HUES6 (cell line): ENCODE measurements at regions not wholly inside any gene's neighbourhood (a gene's known extent, or its start where the extent isn't known, plus 50 kb on each side); places are given as distances from the start of the nearest gene placed in this dataset.
"Not testable (repeated sequence)": the region's sequence is repeated elsewhere in the genome, so short reads cannot be mapped to it uniquely, and the experiment has no call there.

Experiments used
- H3K27ac ChIP-seq: 2 replicates; pipeline ENCODE4 v1.7.0; 2013; ENCODE audit warnings: low read depth, mild to moderate bottlenecking, low read length, inconsistent platforms
- H3K27me3 ChIP-seq: 2 replicates; pipeline ENCODE4 v1.6.1; 2013; ENCODE audit warnings: low read length; ENCODE audit not compliant: control insufficient read depth, insufficient read depth
- H3K36me3 ChIP-seq: 2 replicates; pipeline ENCODE4 v1.6.1; 2013; ENCODE audit warnings: low read length; ENCODE audit not compliant: control insufficient read depth, insufficient read depth
- H3K4me1 ChIP-seq: 2 replicates; pipeline ENCODE4 v1.6.1; 2013; ENCODE audit warnings: low read length; ENCODE audit not compliant: control insufficient read depth, insufficient read depth
- H3K4me3 ChIP-seq: 2 replicates; pipeline ENCODE4 v1.5.1; 2013; ENCODE audit warnings: low read depth, low read length
- H3K9ac ChIP-seq: one replicate; pipeline ENCODE4 v1.6.1; 2013; ENCODE audit warnings: mild to moderate bottlenecking, low read length
- H3K9me3 ChIP-seq: 2 replicates; pipeline ENCODE4 v1.6.1; 2013; ENCODE audit warnings: low read depth, low read length; ENCODE audit not compliant: control insufficient read depth, insufficient read depth

DNA sequence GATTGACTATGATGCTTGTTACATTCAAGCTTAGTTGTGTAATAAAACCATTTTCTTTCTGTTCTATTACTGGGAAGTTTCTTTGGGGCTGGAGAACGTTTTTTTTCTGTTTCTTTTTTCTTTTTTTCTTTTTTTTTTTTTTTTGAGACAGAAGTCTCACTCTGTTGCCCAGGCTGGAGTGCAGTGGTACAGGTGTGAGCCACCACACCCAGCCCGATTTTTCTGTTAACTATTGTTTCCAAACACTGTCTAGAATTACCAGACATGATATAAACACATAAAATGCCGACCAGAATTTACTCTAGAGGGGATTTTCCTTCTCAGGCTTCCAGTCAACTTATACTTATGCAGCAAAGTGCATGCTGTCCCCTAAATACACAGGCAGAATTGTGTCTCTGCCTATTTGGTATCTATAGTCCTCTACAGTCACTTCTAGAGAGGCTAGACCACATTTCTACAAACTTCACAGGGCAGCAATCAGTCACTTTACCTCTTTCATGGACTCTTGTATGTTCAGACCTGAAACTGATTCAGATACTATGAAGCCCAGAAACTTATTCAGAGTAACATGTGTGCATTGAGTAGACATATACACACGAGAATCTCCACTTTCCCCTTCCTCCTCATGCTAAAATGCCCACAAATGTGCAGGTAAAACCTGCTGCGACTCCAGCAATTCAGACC lies 121.2 kb downstream of the ZNF737 start:
- Histone ChIP-seq H3K4me3 (no peak overlapping the region), H3K27ac (no peak overlapping the region), H3K9me3 (peaks cover 12% of the 10 kb centered on the region; the same call in 1 of the 2 replicates), H3K9ac (no peak overlapping the region), H3K36me3 (no peaks in the 10 kb centered on the region), H3K4me1 (no peaks in the 10 kb centered on the region), H3K27me3 (no peaks in the 10 kb centered on the region)

DNA sequence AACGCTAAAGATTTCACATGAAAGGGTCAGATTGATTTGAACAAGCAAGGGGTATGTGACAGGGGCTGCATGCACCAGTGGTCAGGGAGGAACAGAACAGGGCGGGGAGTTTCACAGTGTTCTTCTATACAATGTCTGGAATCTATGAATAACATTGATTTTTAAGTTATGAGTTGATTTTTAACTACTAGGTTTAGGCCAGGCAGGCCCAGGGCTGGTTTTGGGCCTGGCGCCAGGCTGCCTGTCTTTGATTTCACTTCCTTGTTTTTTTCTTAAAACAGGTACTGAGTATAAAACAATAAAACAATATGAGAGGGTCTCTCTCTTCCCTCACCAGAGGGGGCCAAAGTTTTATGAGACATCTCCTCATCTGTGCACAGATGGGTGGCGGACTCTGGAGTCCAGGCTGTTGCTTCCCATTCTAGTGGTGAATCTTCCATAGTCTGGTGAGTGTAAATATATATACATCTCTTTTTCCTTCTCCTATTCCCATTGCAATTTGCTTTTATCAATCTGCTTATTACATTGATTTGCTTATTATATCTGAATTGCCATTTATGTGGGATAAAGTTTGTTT lies 133.2 kb downstream of the ZNF737 start:
- H3K4me3 ChIP-seq, H3K36me3 ChIP-seq, H3K4me1 ChIP-seq, H3K27me3 ChIP-seq, H3K9ac ChIP-seq, H3K27ac ChIP-seq, H3K9me3 ChIP-seq: not testable (repeated sequence)

- no peak overlapping the region for H3K9ac ChIP-seq
- H3K27ac ChIP-seq = no peak overlapping the region
- peaks cover 7% of the 10 kb centered on the region; the same call in 1 of the 2 replicates for H3K9me3 ChIP-seq
- no peak overlapping the region for H3K4me3 ChIP-seq
- no peaks in the 10 kb centered on the region for H3K36me3 ChIP-seq
- no peaks in the 10 kb centered on the region for H3K4me1 ChIP-seq
- no peaks in the 10 kb centered on the region for H3K27me3 ChIP-seq
Observed at GRCh38 chr19:20431826-20432225, 133.8 kb downstream of the ZNF737 start.

DNA sequence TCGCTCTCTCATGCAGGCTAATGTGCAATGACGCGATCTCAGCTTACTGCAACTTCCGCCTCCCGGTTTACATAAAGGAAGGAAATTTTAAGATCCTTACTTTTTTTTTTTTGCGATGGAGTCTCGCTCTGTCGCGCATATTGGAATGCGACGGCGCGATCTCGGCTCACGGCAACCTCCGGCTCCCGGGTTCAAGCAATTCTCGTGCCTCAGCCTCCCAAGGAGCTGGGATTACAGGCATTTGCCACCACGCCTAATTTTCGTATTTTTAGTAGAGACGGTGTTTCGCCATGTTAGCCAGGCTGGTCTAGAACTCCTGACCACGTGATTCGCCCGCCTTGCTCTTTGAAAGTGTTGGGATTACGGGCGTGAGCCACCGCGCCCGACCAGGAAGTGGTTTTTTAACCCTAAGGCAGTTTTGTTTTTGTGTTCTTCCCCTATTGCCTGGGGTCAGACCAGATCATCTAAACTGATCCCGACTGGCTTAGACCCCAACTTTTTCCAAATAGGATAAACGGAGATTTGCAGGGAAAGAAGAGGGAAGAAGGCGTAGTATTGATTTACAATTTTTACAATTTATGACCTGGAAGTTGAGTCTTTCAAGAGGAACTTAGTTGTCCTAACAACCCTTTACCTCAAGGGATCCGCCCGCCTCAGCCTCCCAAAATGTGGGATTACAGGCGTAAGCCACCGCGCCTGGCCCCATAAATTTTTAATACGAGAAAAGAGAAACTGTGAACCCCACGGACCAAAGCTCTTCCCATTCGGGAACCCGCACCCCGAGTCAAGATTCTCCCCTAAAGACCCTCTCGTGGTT lies 142.0 kb downstream of the ZNF737 start:
- H3K36me3 ChIP-seq = peaks cover 15% of the 10 kb centered on the region; the same call in 1 of the 2 replicates
- peak overlapping the region; percentile 26 for H3K9ac ChIP-seq
- peaks cover 16% of the 10 kb centered on the region; the same call in 1 of the 2 replicates for H3K9me3 ChIP-seq
- no peaks in the 10 kb centered on the region for H3K4me1 ChIP-seq
- peak overlapping the region; percentile 86; the same call in 1 of the 2 replicates for H3K27ac ChIP-seq
- no peaks in the 10 kb centered on the region for H3K27me3 ChIP-seq
- H3K4me3 ChIP-seq = peak overlapping the region; percentile 97

- Histone ChIP-seq H3K27me3 (no peaks in the 10 kb centered on the region), H3K9ac (no peak overlapping the region), H3K9me3 (peaks cover 16% of the 10 kb centered on the region; the same call in 1 of the 2 replicates), H3K27ac (peak overlapping the region; percentile 86; the same call in 1 of the 2 replicates), H3K36me3 (peaks cover 16% of the 10 kb centered on the region; the same call in 1 of the 2 replicates), H3K4me3 (peak overlapping the region; percentile 97; the same call in 1 of the 2 replicates), H3K4me1 (no peaks in the 10 kb centered on the region)
Observed at GRCh38 chr19:20422216-20423205, 143.1 kb downstream of the ZNF737 start.

- Histone ChIP-seq H3K4me3 (no peak overlapping the region), H3K9ac (no peak overlapping the region), H3K27ac (no peak overlapping the region), H3K27me3 (no peaks in the 10 kb centered on the region), H3K36me3 (peaks cover 49% of the 10 kb centered on the region; the same call in 1 of the 2 replicates), H3K9me3 (peaks cover 11% of the 10 kb centered on the region; the same call in 1 of the 2 replicates), H3K4me1 (no peaks in the 10 kb centered on the region)
Observed at GRCh38 chr19:20416661-20417060, 148.9 kb downstream of the ZNF737 start.

DNA sequence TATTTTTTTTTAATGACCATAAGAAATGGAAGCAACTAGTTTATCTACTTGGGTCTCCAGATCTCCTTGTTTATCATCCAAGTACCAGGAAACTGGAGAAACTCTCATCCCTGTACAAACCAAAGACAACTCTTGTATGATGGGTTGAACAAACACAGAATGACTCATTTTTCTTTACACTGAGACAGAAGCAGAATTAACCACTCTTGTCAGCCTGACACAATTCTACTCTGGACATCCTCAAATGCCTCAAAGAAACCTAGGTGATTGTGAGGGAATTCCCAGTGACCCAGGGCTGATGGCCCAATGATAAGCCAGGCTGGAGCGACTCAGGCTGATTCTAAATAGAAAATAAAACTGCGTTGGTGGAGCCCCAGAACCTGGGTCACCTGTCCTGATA lies 151.5 kb downstream of the ZNF737 start:
- H3K27me3 ChIP-seq = no peaks in the 10 kb centered on the region
- H3K4me1 ChIP-seq = no peaks in the 10 kb centered on the region
- no peak overlapping the region for H3K4me3 ChIP-seq
- no peak overlapping the region for H3K9ac ChIP-seq
- no peak overlapping the region for H3K27ac ChIP-seq
- peaks cover 5% of the 10 kb centered on the region; the same call in 1 of the 2 replicates for H3K9me3 ChIP-seq
- peaks cover 38% of the 10 kb centered on the region; the same call in 1 of the 2 replicates for H3K36me3 ChIP-seq

- H3K27me3 ChIP-seq = no peaks in the 10 kb centered on the region
- H3K4me3 ChIP-seq = no peak overlapping the region
- H3K27ac ChIP-seq = no peak overlapping the region
- H3K9ac ChIP-seq = no peak overlapping the region
- peaks cover 42% of the 10 kb centered on the region; the same call in 1 of the 2 replicates for H3K36me3 ChIP-seq
- no peaks in the 10 kb centered on the region for H3K4me1 ChIP-seq
- peaks cover 5% of the 10 kb centered on the region; the same call in 1 of the 2 replicates for H3K9me3 ChIP-seq
Observed at GRCh38 chr19:20413705-20414104, 151.9 kb downstream of the ZNF737 start.

DNA sequence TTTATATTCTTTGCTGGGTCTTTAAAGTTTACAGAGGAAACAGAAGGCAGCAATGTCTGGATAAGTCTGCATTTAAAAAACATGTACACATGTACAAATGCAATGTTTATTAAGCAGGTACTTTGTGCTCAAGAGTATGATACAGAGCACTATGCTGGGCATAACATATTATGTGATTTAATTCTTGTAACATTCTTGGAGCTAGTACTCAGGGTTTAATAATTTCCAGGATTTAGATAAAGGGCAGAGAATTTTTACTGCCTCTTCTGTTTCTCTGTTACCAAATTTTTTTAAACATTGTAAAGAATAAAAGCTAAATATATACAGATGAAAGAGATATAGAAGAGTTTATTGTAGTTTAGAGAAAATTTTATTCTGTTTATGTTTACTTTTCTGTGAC lies 152.7 kb downstream of the ZNF737 start:
- Histone ChIP-seq H3K36me3 (peaks cover 50% of the 10 kb centered on the region; the same call in 1 of the 2 replicates), H3K9me3 (peaks cover 5% of the 10 kb centered on the region; the same call in 1 of the 2 replicates), H3K4me3 (no peak overlapping the region), H3K9ac (no peak overlapping the region), H3K27ac (no peak overlapping the region), H3K4me1 (no peaks in the 10 kb centered on the region), H3K27me3 (no peaks in the 10 kb centered on the region)

- Histone ChIP-seq H3K9me3 (peaks cover 53% of the 10 kb centered on the region), H3K9ac (no peak overlapping the region), H3K27me3 (no peaks in the 10 kb centered on the region), H3K36me3 (peaks cover 43% of the 10 kb centered on the region; the same call in 1 of the 2 replicates), H3K27ac (no peak overlapping the region), H3K4me1 (no peaks in the 10 kb centered on the region), H3K4me3 (no peak overlapping the region)
Observed at GRCh38 chr19:20397292-20397691, 168.3 kb downstream of the ZNF737 start.
